K562 (cell line): ENCODE measurements at regions not wholly inside any gene's neighbourhood (a gene's known extent, or its start where the extent isn't known, plus 50 kb on each side); places are given as distances from the start of the nearest gene placed in this dataset.

Source experiments
- CBFB ChIP-seq: sonication (generic); formaldehyde crosslinking; IDR thresholded peaks from 2 replicates; pipeline ENCODE4 v1.4.0; 2020; ENCODE audit warnings: mild to moderate bottlenecking, missing genetic modification reagents
- HLTF ChIP-seq: fragments of 450-650 bp; IDR thresholded peaks from 2 replicates; pipeline ENCODE4 v1.6.1; 2016
- NFYB ChIP-seq: IDR thresholded peaks from 2 replicates; pipeline ENCODE4 v1.6.1; 2011; ENCODE audit warnings: mild to moderate bottlenecking, moderate library complexity; ENCODE audit not compliant: insufficient read length; ENCODE audit errors: extremely low read depth
- PBX2 ChIP-seq, 2 experiments: IDR thresholded peaks in 1 of 2; conservative IDR thresholded peaks in 1 of 2; 2 replicates each; pipeline ENCODE4 v1.6.1; 2016; ENCODE audit warnings: low read depth in 2 of 2, mild to moderate bottlenecking in 1 of 2, missing compliant biosample characterization in 1 of 2, missing genetic modification characterization in 1 of 2, moderate library complexity in 1 of 2
- RAD21 ChIP-seq, 2 experiments: fragments of 250-450 bp in 1 of 2; fragments of 450-650 bp in 1 of 2; sonication (Bioruptor Pico) in 1 of 2; formaldehyde crosslinking in 1 of 2; IDR thresholded peaks in 1 of 2; conservative IDR thresholded peaks in 1 of 2; 2 replicates each; pipeline versions ENCODE4 v1.4.0 to v1.8.0; 2020 to 2022; ENCODE audit warnings: mild to moderate bottlenecking in 2 of 2, moderate library complexity in 1 of 2
- REST ChIP-seq, 2 experiments: fragments of 450-650 bp; formaldehyde crosslinking in 1 of 2; IDR thresholded peaks; 2 replicates each; pipeline versions ENCODE4 v1.4.0 to v1.6.1; 2014 to 2020; ENCODE audit warnings: mild to moderate bottlenecking in 2 of 2, borderline replicate concordance in 1 of 2, low read depth in 1 of 2
- SP2 ChIP-seq: IDR thresholded peaks from 2 replicates; pipeline ENCODE4 v1.6.1; 2011; ENCODE audit warnings: mild to moderate bottlenecking, low read depth, low read length, moderate library complexity; ENCODE audit not compliant: poor library complexity, severe bottlenecking; ENCODE audit errors: extremely low read depth
- TFE3 ChIP-seq: fragments of 450-650 bp; formaldehyde crosslinking; IDR thresholded peaks from 2 replicates; pipeline ENCODE4 v1.4.0; 2020; ENCODE audit warnings: mild to moderate bottlenecking, mixed read lengths
- USF1 ChIP-seq: sonication (generic); formaldehyde crosslinking; IDR thresholded peaks from 2 replicates; pipeline ENCODE4 v1.9.0; 2022; ENCODE audit warnings: mild to moderate bottlenecking, missing genetic modification reagents
- TF ChIP-seq, protein P1 (sequence below): fragments of 450-650 bp; formaldehyde crosslinking; IDR thresholded peaks from 2 replicates; pipeline ENCODE4 v1.4.0; 2020; ENCODE audit warnings: mild to moderate bottlenecking, moderate library complexity

DNA sequence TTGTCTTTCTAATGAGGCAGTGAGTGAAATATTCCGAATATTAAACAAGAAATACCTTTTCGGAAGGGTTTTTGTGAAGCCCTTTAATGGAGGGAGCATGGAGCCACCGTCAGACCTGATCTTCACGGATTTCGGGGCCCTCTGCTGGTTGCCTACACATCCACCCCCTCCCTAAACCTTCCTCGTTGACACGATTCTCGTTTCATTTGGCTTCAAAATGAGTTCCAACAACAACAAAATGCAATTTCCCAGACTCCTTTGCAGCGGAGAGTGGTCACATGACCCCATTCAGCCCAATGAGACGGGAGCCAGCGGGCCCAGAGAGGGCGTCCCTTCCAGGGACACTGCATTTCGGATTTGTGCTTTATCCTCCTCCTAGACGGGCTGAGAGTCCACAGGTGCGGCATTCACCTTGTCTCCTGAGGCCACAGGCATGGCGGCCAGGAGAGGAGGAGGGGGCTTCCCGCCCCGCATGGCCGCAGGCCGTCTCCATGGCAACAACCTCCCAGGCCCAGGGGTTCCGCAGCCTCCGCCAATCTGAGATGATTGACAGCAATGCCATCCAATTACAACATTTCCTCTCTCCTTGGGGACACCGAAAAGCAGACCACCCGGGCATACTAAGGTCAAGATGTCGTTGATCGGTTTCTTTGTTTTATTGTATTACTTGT lies 259.8 kb downstream of the C16orf95 start (continued):
- peak; percentile 17; the same call in 1 of the 2 replicates for TF ChIP-seq REST (IDR thresholded peaks at IDR 0.05; ENCODE audit: borderline replicate concordance)
- no peak for TF ChIP-seq REST (CRISPR knock-in tag; IDR thresholded peaks at IDR 0.05; ENCODE audit: low read depth)
- TF ChIP-seq, protein P1, sequence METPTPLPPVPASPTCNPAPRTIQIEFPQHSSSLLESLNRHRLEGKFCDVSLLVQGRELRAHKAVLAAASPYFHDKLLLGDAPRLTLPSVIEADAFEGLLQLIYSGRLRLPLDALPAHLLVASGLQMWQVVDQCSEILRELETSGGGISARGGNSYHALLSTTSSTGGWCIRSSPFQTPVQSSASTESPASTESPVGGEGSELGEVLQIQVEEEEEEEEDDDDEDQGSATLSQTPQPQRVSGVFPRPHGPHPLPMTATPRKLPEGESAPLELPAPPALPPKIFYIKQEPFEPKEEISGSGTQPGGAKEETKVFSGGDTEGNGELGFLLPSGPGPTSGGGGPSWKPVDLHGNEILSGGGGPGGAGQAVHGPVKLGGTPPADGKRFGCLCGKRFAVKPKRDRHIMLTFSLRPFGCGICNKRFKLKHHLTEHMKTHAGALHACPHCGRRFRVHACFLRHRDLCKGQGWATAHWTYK: no peak
- TF ChIP-seq USF1 (CRISPR knock-in tag): peak; percentile 71
- TF ChIP-seq HLTF: no peak
- peak in 1 of 2 experiments; percentile 28; a peak in 2 of 4 replicates for TF ChIP-seq RAD21 (CRISPR knock-in tag; conservative IDR thresholded peaks at IDR 0.05 in 1 of 2, IDR thresholded peaks at IDR 0.05 in 1 of 2)
- TF ChIP-seq PBX2 (CRISPR knock-in tag; IDR thresholded peaks at IDR 0.05; ENCODE audit: low read depth): peak; percentile 49
- TF ChIP-seq PBX2 (tag; conservative IDR thresholded peaks at IDR 0.05; ENCODE audit: low read depth): peak; percentile 77
- peak; percentile 66 for TF ChIP-seq NFYB
- no peak for TF ChIP-seq CBFB (CRISPR knock-in tag)
- TF ChIP-seq SP2: peak; percentile 6
- peak; percentile 74 for TF ChIP-seq TFE3 (CRISPR knock-in tag)
